ENCODE measurements at regions not wholly inside any gene's neighbourhood (a gene's known extent, or its start where the extent isn't known, plus 50 kb on each side); places are given as distances from the start of the nearest gene placed in this dataset.

GRCh38 chr9:96073531-96074480, 198.3 kb downstream of the ERCC6L2 start:
- FAIRE-seq (no peak), ATAC-seq (peak; percentile 89 to 96 (median 91)), DNase-seq (peak in 4 of 6 donors; percentile 50 to 79 (median 73))
- intact Hi-C loops (cut with DNase I) = no loop called here
- H3K4me1 ChIP-seq = peaks cover 8 to 24% (median 23%) of the 10 kb centered on the region in 3 donors
- H3K4me3 ChIP-seq = no peak overlapping the region
- 46 to 48% methylated on average over 11 of the region's 11 CpGs for WGBS, 2 donors
- H3K9me3 ChIP-seq = no peaks in the 10 kb centered on the region
- H3K27me3 ChIP-seq = no peaks in the 10 kb centered on the region
- TF ChIP-seq CTCF (IDR thresholded peaks at IDR 0.05) = no peak
- peak overlapping the region in 2 of 4 donors; percentile 16 to 39 for H3K27ac ChIP-seq
- H3K36me3 ChIP-seq = no peaks in the 10 kb centered on the region

- peak overlapping the region in 1 of 4 donors; percentile 39 for H3K27ac ChIP-seq
- no peak overlapping the region for H3K4me3 ChIP-seq
- DNase-seq = no peak
- ATAC-seq = peak in 1 of 4 donors; percentile 5
- WGBS, 2 donors = 94 to 95% methylated on average over 8 of the region's 8 CpGs
- no peak for TF ChIP-seq CTCF (IDR thresholded peaks at IDR 0.05)
- peaks cover 14 to 29% (median 28%) of the 10 kb centered on the region in 3 donors for H3K4me1 ChIP-seq
- intact Hi-C loops (cut with DNase I) = no loop called here
- no peaks in the 10 kb centered on the region for H3K27me3 ChIP-seq
- no peaks in the 10 kb centered on the region for H3K9me3 ChIP-seq
- FAIRE-seq = no peak
- no peaks in the 10 kb centered on the region for H3K36me3 ChIP-seq
Measured at GRCh38 chr9:96072930-96073329, 197.4 kb downstream of the ERCC6L2 start.

- H3K27ac ChIP-seq = no peak overlapping the region
- H3K27me3 ChIP-seq = no peaks in the 10 kb centered on the region
- DNase-seq = no peak
- no peak for ATAC-seq
- WGBS, 2 donors = 82 to 83% methylated on average over 4 of the region's 4 CpGs
- no peaks in the 10 kb centered on the region for H3K36me3 ChIP-seq
- TF ChIP-seq CTCF (IDR thresholded peaks at IDR 0.05) = peak in 1 of 4 donors; percentile 0
- intact Hi-C loops (cut with DNase I) = no loop called here
- peaks cover 14 to 29% (median 28%) of the 10 kb centered on the region in 3 donors for H3K4me1 ChIP-seq
- H3K9me3 ChIP-seq = no peaks in the 10 kb centered on the region
- H3K4me3 ChIP-seq = no peak overlapping the region
- FAIRE-seq = no peak
Measured at GRCh38 chr9:96071815-96072124, 196.3 kb downstream of the ERCC6L2 start.

GRCh38 chr9:96071076-96071814, 195.8 kb downstream of the ERCC6L2 start:
- DNase-seq (no peak), FAIRE-seq (no peak), ATAC-seq (peak in 2 of 4 donors; percentile 39 to 47)
- peak in 3 of 4 donors; percentile 18 to 30 (median 30) for TF ChIP-seq CTCF (IDR thresholded peaks at IDR 0.05)
- no peak overlapping the region for H3K27ac ChIP-seq
- no peak overlapping the region for H3K4me3 ChIP-seq
- H3K36me3 ChIP-seq = no peaks in the 10 kb centered on the region
- intact Hi-C loops (cut with DNase I) = no loop called here
- peaks cover 14 to 29% (median 28%) of the 10 kb centered on the region in 3 donors for H3K4me1 ChIP-seq
- no peaks in the 10 kb centered on the region for H3K9me3 ChIP-seq
- 84 to 86% methylated on average over 5 of the region's 5 CpGs for WGBS, 2 donors
- no peaks in the 10 kb centered on the region for H3K27me3 ChIP-seq
